HepG2 (cell line): ENCODE measurements at regions not wholly inside any gene's neighbourhood (a gene's known extent, or its start where the extent isn't known, plus 50 kb on each side); places are given as distances from the start of the nearest gene placed in this dataset.

ENCODE experiments used
- ATAC-seq: fragments of 200-7000 bp; cut with Tn5 transposase; 3 replicates; pipeline ENCODE4 v1.9.1; 2020; ENCODE audit warnings: mild to moderate bottlenecking, moderate library complexity
- BruUV-seq: library from RNA; stranded (reverse); fragments of 400-500 nt; replicated peaks from 2 replicates; lab custom pipeline; 2021; lab: Mats Ljungman, UMichigan
- CTCF ChIA-PET: fragments of 300-600 bp; formaldehyde crosslinking; extraction: SDS; loops from one replicate; lab custom pipeline; 2021; ENCODE audit warnings: low total read pairs, inconsistent platforms, low intra/inter-chr PET ratio; lab: Yijun Ruan, JAX
- POLR2A ChIA-PET: fragments of 350-600 bp; sonication (Branson Sonifier 250); formaldehyde crosslinking; loops from one replicate; lab custom pipeline; 2020; ENCODE audit warnings: antibody characterized with exemption, inconsistent platforms; lab: Yijun Ruan, JAX
- DNase-seq: peaks from one replicate; pipeline ENCODE4 v3.0.0-alpha.2; 2015; ENCODE audit warnings: low spot score
- FAIRE-seq: peaks from 3 replicates; lab custom pipeline; 2011; peaks lifted over from hg19 to GRCh38; lab: Jason Lieb, UNC
- H2AFZ ChIP-seq: one replicate; pipeline ENCODE4 v1.6.1; 2011; ENCODE audit warnings: low read length, inconsistent platforms
- H3K27ac ChIP-seq: fragments of 300-600 bp; 3 replicates; pipeline ENCODE4 v1.8.0; 2011; ENCODE audit warnings: mixed run types, mild to moderate bottlenecking, mixed read lengths, low read length, inconsistent platforms; ENCODE audit not compliant: insufficient read depth; ENCODE audit errors: extremely low read length
- H3K27me3 ChIP-seq, 2 experiments: fragments of 200-600 bp in 1 of 2; 2 replicates in 1 of 2; 3 replicates in 1 of 2; pipeline versions ENCODE4 v1.6.0 to v1.8.0; 2011; ENCODE audit warnings: low read length in 2 of 2, mild to moderate bottlenecking in 2 of 2, moderate library complexity in 2 of 2, inconsistent platforms in 1 of 2; ENCODE audit not compliant: insufficient read depth in 2 of 2, control insufficient read depth in 1 of 2
- H3K36me3 ChIP-seq, 2 experiments: fragments of 200-600 bp in 1 of 2; replicated peaks in 1 of 2; 2 replicates in 1 of 2; 3 replicates in 1 of 2; pipeline versions ENCODE4 v1.5.1 to v1.8.0; 2011; ENCODE audit warnings: low read length in 2 of 2, inconsistent platforms in 1 of 2; ENCODE audit not compliant: insufficient read depth in 2 of 2, control insufficient read depth in 1 of 2
- H3K4me1 ChIP-seq: 2 replicates; pipeline ENCODE4 v1.5.1; 2012; ENCODE audit warnings: low read length, inconsistent platforms; ENCODE audit not compliant: insufficient read depth
- H3K4me2 ChIP-seq: 2 replicates; pipeline ENCODE4 v1.6.0; 2011; ENCODE audit warnings: low read depth, low read length, inconsistent platforms
- H3K4me3 ChIP-seq, 3 experiments: fragments of 200-600 bp in 1 of 3; sonication (generic), shearing (Covaris generic) in 1 of 3; replicated peaks in 1 of 3; 2 replicates each; pipeline ENCODE4 v1.5.1; 2011 to 2016; ENCODE audit warnings: low read length in 3 of 3, inconsistent platforms in 2 of 3, low read depth in 2 of 3, mild to moderate bottlenecking in 2 of 3, control low read depth in 1 of 3, mixed read lengths in 1 of 3; ENCODE audit not compliant: insufficient read depth in 1 of 3
- H3K79me2 ChIP-seq: one replicate; pipeline ENCODE4 v1.6.1; 2011; ENCODE audit warnings: low read length, inconsistent platforms; ENCODE audit not compliant: insufficient read depth
- H3K9ac ChIP-seq: 2 replicates; pipeline ENCODE4 v1.6.0; 2011; ENCODE audit warnings: mild to moderate bottlenecking, low read depth, low read length, inconsistent platforms; ENCODE audit not compliant: insufficient read depth
- H3K9me3 ChIP-seq: 2 replicates; pipeline ENCODE4 v1.5.1; 2012; ENCODE audit warnings: mild to moderate bottlenecking, low read length
- H4K20me1 ChIP-seq: 2 replicates; pipeline ENCODE4 v1.6.0; 2011; ENCODE audit warnings: inconsistent platforms, mild to moderate bottlenecking, low read length, moderate library complexity; ENCODE audit not compliant: insufficient read depth
- HOXA3 ChIP-seq: sonication (generic); formaldehyde crosslinking; IDR thresholded peaks from 2 replicates; pipeline ENCODE4 v1.5.0; 2020; ENCODE audit warnings: missing genetic modification reagents
- LBX2 ChIP-seq: sonication (generic); formaldehyde crosslinking; IDR thresholded peaks from 2 replicates; pipeline ENCODE4 v1.5.0; 2020; ENCODE audit warnings: missing genetic modification reagents, mild to moderate bottlenecking, borderline replicate concordance
- TBL1XR1 ChIP-seq: fragments of 150-350 bp; IDR thresholded peaks from 2 replicates; pipeline ENCODE4 v1.6.1; 2014; ENCODE audit warnings: borderline replicate concordance, low read length; ENCODE audit not compliant: partially characterized antibody
- TCF7L2 ChIP-seq: IDR thresholded peaks from 2 replicates; pipeline ENCODE4 v1.6.1; 2011; ENCODE audit warnings: mild to moderate bottlenecking, low read depth, low read length, moderate library complexity
- TRIM22 ChIP-seq: fragments of 450-650 bp; IDR thresholded peaks from 2 replicates; pipeline ENCODE4 v1.6.1; 2017
- ZBTB2 ChIP-seq: sonication (generic); formaldehyde crosslinking; IDR thresholded peaks from 2 replicates; pipeline ENCODE4 v1.8.0; 2022; ENCODE audit warnings: low read depth, missing genetic modification reagents
- ZNF343 ChIP-seq: sonication (generic); formaldehyde crosslinking; IDR thresholded peaks from 2 replicates; pipeline ENCODE4 v1.4.0; 2020; ENCODE audit warnings: mild to moderate bottlenecking, missing genetic modification reagents
- ZNF547 ChIP-seq: sonication (generic); formaldehyde crosslinking; IDR thresholded peaks from 2 replicates; pipeline ENCODE4 v1.5.1; 2020; ENCODE audit warnings: mild to moderate bottlenecking, missing genetic modification reagents
- WGBS: methylation state at CpG from one replicate; pipeline ENCODE4 v1.1.6; 2017; ENCODE audit warnings: low lambda C conversion rate; 5-methylcytosine and 5-hydroxymethylcytosine counted together
- in situ Hi-C: cut with HindIII; loops from 2 replicates; pipeline ENCODE4 v1.10.0; 2017; ENCODE audit warnings: low pct_unique_long_range_greater_than_20kb; ENCODE audit not compliant: extremely low pct_ligation_motif_present
- intact Hi-C: fragments of 100-400 bp; cut with micrococcal nuclease; formaldehyde crosslinking; loops from one replicate; pipeline ENCODE4 v1.10.0; 2022; ENCODE audit not compliant: unreplicated experiment

- FAIRE-seq (no peak), DNase-seq (no peak), ATAC-seq (no peak)
- Histone ChIP-seq H3K9me3 (no peaks in the 10 kb centered on the region; the same call in 1 of the 2 replicates), H2AFZ (no peak overlapping the region), H3K4me1 (no peaks in the 10 kb centered on the region), H4K20me1 (no peaks in the 10 kb centered on the region), H3K27me3 (peaks cover 20 to 79% of the 10 kb centered on the region in 2 experiments), H3K36me3 (no peaks in the 10 kb centered on the region), H3K4me2 (no peak overlapping the region), H3K79me2 (no peaks in the 10 kb centered on the region), H3K9ac (no peak overlapping the region), H3K27ac (no peak overlapping the region), H3K4me3 (no peak overlapping the region)
- no TSS peak for BruUV-seq
- in situ Hi-C loops (no loop called here), intact Hi-C loops (no loop called here)
- ChIA-PET POLR2A (no interaction called here), CTCF (no interaction called here)
- WGBS, result 9% methylated on average over 3 of the region's 3 CpGs
- TF ChIP-seq TBL1XR1 (no peak), HOXA3 (CRISPR knock-in tag) (no peak), LBX2 (CRISPR knock-in tag) (no peak), TRIM22 (no peak), ZNF343 (no peak), TCF7L2 (no peak), ZBTB2 (CRISPR knock-in tag) (no peak), ZNF547 (no peak)
These were observed 64.9 kb upstream of the OTOS start for GRCh38 chr2:240205348-240205747.
